ENCODE measurements at regions not wholly inside any gene's neighbourhood (a gene's known extent, or its start where the extent isn't known, plus 50 kb on each side); places are given as distances from the start of the nearest gene placed in this dataset.

DNA sequence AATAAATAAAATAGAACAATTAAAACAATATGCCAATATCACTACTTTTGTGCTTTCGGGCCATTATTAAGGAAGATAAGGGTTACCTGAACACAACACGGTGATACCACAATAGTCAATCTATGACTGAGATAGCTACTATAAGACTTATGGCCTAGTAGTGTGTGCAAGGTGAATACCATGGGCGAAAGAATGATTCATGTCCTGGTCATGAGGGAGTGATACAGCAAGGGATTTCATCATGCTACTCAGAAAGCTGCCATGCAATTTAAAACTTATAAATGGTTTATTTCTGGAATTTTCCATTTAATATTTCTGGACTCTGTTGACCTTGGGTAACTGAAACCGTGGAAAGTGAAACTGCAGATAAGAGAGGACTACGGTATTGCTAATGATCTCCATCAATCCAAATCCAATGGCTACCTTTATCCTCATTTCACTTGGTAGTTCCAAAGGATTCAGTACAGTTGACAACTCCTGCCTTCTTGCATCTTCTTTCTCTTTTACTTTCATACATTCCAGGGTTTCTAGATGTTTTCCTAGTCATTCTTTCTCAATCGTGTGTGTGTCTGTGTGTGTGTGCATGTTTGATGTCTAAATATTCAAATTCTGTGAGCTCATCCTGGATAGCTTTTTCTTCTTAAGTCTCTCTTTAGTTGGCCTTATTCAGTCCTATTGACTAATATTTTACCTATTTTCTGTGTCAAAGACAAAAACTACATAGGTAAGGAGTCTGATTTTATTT is 100.5 kb upstream of the MAGI2 start:
- WGBS, 2 donors: 77 to 79% methylated on average over 6 of the region's 6 CpGs
- intact Hi-C loops (cut with DNase I): no loop called here
- DNase-seq: no peak
- no peak overlapping the region for H3K27ac ChIP-seq
- TF ChIP-seq, protein P1, sequence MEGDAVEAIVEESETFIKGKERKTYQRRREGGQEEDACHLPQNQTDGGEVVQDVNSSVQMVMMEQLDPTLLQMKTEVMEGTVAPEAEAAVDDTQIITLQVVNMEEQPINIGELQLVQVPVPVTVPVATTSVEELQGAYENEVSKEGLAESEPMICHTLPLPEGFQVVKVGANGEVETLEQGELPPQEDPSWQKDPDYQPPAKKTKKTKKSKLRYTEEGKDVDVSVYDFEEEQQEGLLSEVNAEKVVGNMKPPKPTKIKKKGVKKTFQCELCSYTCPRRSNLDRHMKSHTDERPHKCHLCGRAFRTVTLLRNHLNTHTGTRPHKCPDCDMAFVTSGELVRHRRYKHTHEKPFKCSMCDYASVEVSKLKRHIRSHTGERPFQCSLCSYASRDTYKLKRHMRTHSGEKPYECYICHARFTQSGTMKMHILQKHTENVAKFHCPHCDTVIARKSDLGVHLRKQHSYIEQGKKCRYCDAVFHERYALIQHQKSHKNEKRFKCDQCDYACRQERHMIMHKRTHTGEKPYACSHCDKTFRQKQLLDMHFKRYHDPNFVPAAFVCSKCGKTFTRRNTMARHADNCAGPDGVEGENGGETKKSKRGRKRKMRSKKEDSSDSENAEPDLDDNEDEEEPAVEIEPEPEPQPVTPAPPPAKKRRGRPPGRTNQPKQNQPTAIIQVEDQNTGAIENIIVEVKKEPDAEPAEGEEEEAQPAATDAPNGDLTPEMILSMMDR (IDR thresholded peaks at IDR 0.05): no peak
- TF ChIP-seq POLR2A (IDR thresholded peaks at IDR 0.05): no peak
- H3K36me3 ChIP-seq: no peaks in the 10 kb centered on the region
- no peaks in the 10 kb centered on the region for H3K27me3 ChIP-seq
- no peak overlapping the region for H3K4me3 ChIP-seq
- H3K9me3 ChIP-seq: no peaks in the 10 kb centered on the region
- H3K4me1 ChIP-seq: no peaks in the 10 kb centered on the region

DNA sequence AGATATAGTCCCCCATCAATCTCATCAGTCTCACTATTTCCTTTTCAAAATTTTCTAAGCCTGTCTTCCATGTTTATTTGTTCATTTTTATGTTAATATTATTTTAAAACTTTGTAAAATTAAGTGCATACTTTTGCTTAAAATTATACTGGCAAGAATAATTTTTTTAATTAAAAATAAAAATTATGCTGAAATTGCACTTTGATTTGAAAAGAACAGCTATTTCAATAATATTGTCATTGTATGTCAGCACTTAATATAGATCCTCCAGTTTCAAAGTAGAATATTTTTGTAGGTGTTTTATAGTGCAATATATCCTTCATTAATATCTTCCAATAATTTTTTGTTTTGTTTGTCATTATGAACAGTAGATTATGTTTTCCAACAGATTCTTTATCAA is 99.0 kb upstream of the MAGI2 start:
- Histone ChIP-seq H3K36me3 (no peaks in the 10 kb centered on the region), H3K27me3 (no peaks in the 10 kb centered on the region), H3K4me1 (no peaks in the 10 kb centered on the region), H3K9me3 (no peaks in the 10 kb centered on the region), H3K27ac (no peak overlapping the region), H3K4me3 (no peak overlapping the region)
- DNase-seq: no peak
- TF ChIP-seq POLR2A (IDR thresholded peaks at IDR 0.05): no peak
- TF ChIP-seq, protein P1 (IDR thresholded peaks at IDR 0.05): no peak
- intact Hi-C loops (cut with DNase I): no loop called here

DNA sequence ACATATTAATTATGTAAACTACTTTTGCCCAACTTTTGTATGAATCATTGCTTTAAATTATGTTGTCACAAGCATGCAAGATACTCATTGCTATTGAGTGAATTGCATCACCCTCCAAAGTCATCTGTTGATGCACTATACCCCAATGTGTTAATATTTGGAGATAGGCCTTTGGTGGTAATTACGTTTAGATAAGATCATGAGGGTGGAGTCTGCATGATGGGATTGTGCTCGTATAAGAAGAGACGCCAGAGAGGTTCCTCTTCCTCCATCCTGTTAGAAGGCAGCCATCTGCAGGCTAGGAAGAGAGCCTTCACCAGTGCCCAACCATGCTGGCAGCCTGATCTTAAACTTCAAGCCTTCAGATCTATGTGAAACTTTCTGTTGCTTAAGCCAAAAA is 95.3 kb upstream of the MAGI2 start:
- 33 to 59% methylated on average over 3 of the region's 3 CpGs for WGBS, 2 donors
- Histone ChIP-seq H3K36me3 (no peaks in the 10 kb centered on the region), H3K27me3 (no peaks in the 10 kb centered on the region), H3K4me3 (no peak overlapping the region), H3K9me3 (no peaks in the 10 kb centered on the region), H3K4me1 (no peaks in the 10 kb centered on the region), H3K27ac (no peak overlapping the region)
- intact Hi-C loops (cut with DNase I): no loop called here
- TF ChIP-seq, protein P1 (IDR thresholded peaks at IDR 0.05): no peak
- no peak for TF ChIP-seq POLR2A (IDR thresholded peaks at IDR 0.05)
- no peak for DNase-seq

DNA sequence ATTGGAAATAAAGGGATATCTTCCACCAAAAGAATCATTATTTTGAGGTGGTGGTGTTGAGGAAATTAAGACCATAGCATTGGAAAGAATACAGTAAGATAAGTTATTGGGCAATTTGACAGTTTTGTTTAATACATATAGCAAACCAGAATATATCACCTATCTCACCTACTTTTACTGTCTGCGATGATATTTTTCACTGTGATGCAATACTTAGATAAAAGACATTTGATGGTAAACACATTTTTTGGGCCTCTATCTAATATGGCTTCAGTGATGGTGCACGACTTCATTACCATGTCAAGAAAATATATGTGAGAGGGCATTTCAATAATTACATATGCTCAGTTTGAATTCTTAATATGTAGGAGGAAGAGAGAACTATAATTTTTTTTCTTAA is 93.7 kb upstream of the MAGI2 start:
- no peak for TF ChIP-seq POLR2A (IDR thresholded peaks at IDR 0.05)
- TF ChIP-seq, protein P1 (IDR thresholded peaks at IDR 0.05): no peak
- WGBS, 2 donors: 78% methylated on average over 2 of the region's 2 CpGs
- Histone ChIP-seq H3K27me3 (no peaks in the 10 kb centered on the region), H3K9me3 (no peaks in the 10 kb centered on the region), H3K4me3 (no peak overlapping the region), H3K36me3 (no peaks in the 10 kb centered on the region), H3K4me1 (no peaks in the 10 kb centered on the region), H3K27ac (no peak overlapping the region)
- no peak for DNase-seq
- intact Hi-C loops (cut with DNase I): no loop called here

DNA sequence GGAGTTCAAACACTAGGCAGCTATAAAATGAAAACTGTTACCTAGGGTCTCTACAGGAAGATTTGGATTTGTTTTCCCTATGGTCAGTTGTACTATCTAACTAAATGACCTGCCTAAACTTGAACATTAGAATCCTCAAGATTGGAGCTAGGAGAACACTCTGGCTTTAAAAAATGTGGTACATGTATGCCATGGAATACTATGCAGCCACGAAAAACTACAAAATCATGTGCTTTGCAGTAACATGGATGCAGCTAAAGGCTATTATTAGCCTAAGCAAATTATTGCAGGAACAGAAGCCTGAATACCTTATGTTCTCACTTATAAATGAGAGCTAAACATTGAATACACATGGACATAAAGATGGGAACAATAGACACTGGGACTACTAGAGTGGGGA is 87.1 kb upstream of the MAGI2 start:
- 40 to 72% methylated on average over 1 of the region's 1 CpG for WGBS, 2 donors
- Histone ChIP-seq H3K4me1 (no peaks in the 10 kb centered on the region), H3K9me3 (no peaks in the 10 kb centered on the region), H3K36me3 (no peaks in the 10 kb centered on the region), H3K4me3 (no peak overlapping the region), H3K27me3 (no peaks in the 10 kb centered on the region), H3K27ac (no peak overlapping the region)
- intact Hi-C loops (cut with DNase I): no loop called here
- TF ChIP-seq, protein P1 (IDR thresholded peaks at IDR 0.05): no peak
- no peak for TF ChIP-seq POLR2A (IDR thresholded peaks at IDR 0.05)
- no peak for DNase-seq
